SKM-1 (cell line): ENCODE measurements at regions not wholly inside any gene's neighbourhood (a gene's known extent, or its start where the extent isn't known, plus 50 kb on each side); places are given as distances from the start of the nearest gene placed in this dataset.

Source experiments
- DNase-seq: peaks from one replicate; lab custom pipeline; 2025; ENCODE audit not compliant: unreplicated experiment; lab: John Stamatoyannopoulos, UW

DNA sequence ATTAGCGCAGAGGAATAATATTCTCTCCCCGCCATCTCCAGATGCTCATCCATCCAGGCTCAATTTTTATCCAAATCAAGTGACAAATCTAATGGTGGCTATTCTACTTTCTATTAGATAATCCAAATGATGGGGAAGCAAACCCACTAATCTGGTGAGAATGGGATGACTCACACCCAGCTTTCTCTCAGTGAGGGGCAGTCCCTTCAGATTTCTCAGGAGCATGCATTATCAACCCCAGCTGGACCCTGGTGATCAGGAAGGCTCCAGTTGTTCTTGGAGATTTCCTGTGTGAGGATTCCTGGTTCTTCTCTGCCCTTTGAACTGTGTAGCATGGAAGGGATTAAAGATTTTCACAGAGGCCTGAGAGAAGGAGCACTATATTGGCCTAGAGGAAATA, 358.0 kb downstream of the WDR72 start:
- no peak for DNase-seq

- DNase-seq, result no peak
Observed at GRCh38 chr15:53400986-53401385, 358.5 kb downstream of the WDR72 start.

- no peak for DNase-seq
Observed at GRCh38 chr15:53397041-53397616, 362.3 kb downstream of the WDR72 start.

- DNase-seq, result no peak
Observed at GRCh38 chr15:53395871-53396270, 363.6 kb downstream of the WDR72 start.

- no peak for DNase-seq
Observed at GRCh38 chr15:53390549-53390948, 368.9 kb downstream of the WDR72 start.

GRCh38 chr15:53389271-53390037, 370.0 kb downstream of the WDR72 start:
- DNase-seq, result no peak

GRCh38 chr15:53384417-53384816, 375.0 kb downstream of the WDR72 start:
- no peak for DNase-seq

GRCh38 chr15:53378096-53378800, 381.2 kb downstream of the WDR72 start:
- no peak for DNase-seq

DNA sequence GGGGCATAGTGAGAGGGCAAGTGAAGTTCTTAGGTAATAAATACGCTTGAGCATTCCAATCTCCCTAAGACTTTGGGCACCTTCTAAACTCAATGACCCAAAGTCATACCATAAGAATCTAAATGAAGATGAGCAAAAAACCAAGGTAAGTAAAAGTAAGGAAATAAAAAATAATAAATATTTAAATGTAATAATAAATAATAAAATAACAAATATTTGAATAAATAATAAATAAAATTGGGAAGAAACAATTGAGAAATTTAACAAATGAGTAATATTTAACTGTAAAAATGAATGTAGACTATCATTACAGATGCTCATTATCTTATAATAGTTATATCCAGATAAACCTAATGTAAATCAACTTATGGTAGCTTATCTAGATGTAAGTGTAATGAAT, 391.7 kb downstream of the WDR72 start:
- no peak for DNase-seq

GRCh38 chr15:53360881-53361280, 398.6 kb downstream of the WDR72 start:
- DNase-seq, result no peak

GRCh38 chr15:53359038-53359437, 400.4 kb downstream of the WDR72 start:
- DNase-seq, result no peak

DNA sequence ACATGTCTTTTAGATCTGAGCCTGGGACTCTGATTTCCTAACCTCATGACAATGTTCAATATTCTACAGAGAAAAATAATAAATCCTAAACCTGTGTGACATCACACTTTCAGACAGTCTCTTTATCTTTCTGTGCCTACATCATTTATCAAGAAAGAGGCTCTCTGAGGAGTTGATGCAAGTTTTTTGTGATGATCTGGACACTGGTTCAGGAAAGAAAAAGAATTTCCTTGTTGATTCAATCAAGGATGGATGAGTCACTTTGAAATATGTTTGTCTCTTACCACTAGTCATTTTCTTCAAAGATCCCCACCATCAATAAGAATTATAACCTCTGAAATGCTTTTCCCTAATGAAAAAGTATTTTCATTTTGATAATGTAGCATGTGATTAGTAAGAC, 404.6 kb downstream of the WDR72 start:
- DNase-seq, result no peak

DNA sequence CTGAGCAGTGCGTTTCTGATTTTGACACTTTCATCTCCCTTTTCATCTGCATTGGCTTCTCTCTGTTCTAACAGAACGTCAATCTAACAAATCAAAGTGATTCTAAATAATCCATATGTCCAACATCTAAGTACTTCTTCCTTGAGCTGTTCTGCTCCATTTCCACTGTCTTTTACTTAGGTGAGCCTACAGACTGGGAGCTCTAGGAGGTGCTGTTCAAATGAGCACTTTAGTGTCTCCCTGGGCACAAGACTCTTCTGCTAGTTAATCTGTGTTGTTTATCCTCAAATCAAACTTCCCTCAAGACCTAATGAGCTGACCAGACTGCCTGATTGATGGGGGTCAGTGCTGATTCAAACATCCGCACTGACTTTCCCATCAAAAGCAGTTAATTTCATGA, 408.1 kb downstream of the WDR72 start:
- no peak for DNase-seq

DNA sequence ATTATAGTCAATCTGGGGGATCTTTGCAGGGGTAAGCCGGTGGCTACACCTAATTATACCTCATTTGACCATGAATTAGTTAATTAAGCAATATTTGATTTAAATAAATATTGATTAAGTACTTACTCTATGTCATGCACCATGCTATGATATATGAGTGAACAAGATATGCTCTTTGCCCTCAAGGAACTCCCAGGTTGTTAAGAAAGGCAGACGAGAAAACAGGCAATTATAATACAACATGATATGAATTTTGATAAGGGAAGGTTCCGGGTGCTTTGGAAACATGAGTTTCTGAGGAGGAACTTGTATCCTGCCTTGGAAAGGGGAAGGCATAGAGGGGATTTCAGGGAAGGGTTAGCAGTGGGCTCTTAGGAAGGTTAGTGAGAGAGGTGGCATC, 412.9 kb downstream of the WDR72 start:
- no peak for DNase-seq

DNA sequence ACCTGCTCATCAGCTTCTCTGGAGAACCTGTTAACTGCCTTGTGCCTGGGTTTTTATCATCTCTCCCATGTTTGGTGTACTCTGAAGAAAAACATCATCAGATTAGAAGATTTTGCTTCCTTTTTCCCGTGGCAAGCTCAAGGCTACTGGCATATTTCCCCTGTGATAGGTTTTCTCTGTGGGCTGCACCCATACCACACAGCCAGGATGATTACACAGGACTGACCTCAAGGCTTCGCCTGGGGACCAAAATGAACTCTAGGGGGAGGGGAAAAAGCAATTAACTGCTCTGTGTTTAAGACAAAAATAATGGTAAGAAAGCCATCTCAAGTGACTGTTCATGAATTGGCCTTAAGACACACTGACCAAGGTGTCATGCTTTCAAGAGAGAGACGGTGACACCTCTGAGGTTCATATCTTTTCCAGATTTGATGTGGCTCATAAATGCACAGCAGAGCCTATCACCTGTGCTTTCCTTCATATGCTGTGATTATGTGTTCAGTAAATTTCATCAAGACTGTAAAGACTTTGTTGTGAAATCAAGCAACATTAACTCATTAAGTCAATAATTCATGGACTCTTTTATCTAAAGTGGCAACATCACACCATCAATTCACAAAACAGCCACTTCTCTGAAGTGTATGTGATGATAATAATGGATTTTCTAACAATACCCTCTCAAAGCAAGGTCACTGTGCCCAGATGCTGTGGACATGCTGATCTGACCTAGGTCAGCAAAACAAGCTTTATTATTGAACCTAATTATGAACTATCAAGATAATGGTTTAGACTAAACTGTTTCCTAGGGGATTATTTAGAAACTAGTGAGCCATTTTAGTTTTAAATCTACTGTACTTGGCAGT, 427.9 kb downstream of the WDR72 start:
- no peak for DNase-seq

- DNase-seq, result no peak
Observed at GRCh38 chr15:53328341-53328740, 431.1 kb downstream of the WDR72 start.

GRCh38 chr15:53324061-53324460, 435.4 kb downstream of the WDR72 start:
- DNase-seq, result no peak

- no peak for DNase-seq
Observed at GRCh38 chr15:53323191-53323590, 436.3 kb downstream of the WDR72 start.

- no peak for DNase-seq
Observed at GRCh38 chr15:53320816-53321215, 438.6 kb downstream of the WDR72 start.

- no peak for DNase-seq
Observed at GRCh38 chr15:53312707-53313106, 446.8 kb downstream of the WDR72 start.

DNA sequence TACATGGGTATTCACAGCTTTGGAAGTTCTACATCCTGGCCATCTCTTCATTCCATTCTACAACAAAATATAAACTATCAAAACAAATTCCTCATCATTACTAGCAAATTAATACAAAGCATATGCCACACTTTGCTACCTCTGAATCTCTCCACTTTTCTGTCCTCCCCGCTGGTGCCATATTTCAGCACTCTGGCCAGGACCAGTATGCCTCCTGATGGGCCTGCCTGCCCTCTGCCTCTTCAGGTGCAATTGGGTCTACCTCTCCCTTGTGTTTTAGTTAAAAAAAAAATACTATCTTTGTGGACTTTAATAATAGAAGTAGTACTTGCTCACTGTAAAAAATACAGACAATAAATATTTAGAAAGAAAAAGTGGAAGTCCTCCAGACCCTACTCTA, 448.8 kb downstream of the WDR72 start:
- no peak for DNase-seq
